NCI-H1092 treated with DMSO at 0.1 percent for 48 hours (cell line): ENCODE measurements at regions not wholly inside any gene's neighbourhood (a gene's known extent, or its start where the extent isn't known, plus 50 kb on each side); places are given as distances from the start of the nearest gene placed in this dataset.

ENCODE experiments used
- DNase-seq: peaks from one replicate; lab custom pipeline; 2025; lab: John Stamatoyannopoulos, UW

DNA sequence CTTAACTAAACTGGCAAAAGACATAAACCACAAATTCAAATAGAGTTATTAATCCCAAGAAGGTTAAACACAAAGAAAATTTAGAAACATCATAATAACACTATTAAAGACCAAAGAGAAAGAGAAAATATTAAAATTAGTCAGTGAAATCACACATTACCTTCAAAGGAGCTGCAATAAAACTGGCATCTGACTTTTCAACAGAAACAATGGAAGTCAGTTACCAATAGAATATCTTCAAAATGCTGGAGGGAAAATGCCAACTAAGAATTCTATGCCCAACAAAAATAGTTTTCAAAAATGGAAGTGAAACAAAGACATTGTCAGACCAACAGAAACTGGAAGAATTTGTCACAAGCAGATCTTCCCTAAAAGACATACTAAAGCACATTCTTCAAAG lies 68.7 kb upstream of the RNF7 start:
- DNase-seq: no peak

DNA sequence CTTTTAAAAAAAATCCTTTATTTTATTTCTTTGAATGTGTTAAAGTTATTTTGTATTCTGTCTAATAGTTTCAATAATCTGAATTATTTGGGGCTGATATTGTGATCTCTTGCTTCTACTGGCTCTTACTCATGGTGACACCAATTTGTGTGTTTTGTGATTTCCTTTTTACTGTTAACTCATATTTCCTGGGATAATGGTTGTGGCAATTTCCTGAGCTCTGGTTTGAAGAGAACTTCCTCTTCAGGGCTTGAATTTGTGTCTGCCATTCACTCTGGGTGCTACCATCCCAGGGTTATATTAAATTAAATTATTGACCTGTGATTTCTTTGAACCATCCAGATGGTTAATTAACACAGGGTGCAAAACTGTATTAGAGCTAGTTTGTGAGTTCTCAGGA lies 60.4 kb upstream of the RNF7 start:
- no peak for DNase-seq

DNA sequence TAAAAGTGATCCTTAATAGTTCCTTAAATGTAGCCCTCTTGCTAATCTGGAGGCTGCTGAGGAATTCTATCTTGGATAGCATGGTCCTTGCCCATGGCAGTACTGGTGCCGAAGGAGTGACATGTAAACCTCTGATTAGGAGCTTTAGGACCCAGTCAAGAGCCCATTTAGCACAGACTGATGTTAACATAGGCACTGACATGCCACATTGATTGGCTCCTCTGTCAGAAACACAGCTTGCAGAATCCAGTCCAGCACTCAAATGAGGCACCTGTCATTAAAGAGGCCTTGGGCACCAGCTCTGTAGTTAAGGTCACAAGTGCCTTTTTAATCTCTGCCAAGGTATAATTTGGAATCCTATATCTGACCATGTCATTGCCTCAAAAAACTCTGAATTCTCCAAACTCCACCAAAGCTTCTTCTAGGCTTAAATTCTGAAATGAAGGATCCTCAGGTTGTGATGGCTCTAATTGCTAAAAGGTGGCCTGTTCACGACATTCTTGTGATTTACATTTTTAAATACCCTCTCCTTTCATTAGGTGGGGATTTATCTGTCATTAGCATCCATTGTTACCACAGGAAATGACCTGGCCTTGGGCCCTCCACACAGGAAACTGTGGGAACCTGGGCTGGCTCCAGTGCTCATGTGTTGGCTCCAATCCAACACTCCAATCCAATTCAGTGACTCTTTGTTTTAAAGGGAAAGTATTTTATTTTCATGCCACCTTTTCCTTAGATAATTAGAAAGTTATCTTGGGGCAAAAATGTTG lies 57.3 kb upstream of the RNF7 start:
- DNase-seq: peak; percentile 94

DNA sequence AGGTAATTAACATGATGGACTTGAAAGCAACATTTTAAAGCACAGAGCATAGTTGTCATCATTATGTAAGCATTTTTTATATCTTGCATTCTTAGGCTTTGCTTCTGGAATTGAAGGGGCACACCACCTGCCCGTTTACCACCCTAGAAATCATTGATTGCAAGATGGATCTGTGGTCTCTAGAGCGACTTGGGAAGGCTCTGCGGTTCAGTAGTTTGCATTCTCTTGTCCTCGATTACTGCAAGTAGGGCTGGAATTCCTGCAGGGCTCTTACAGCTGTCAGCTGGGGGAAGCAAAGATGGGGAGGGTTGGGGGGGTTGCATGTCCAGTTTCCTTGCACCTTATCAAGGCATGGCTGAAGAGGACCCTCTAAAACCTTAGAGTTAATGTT lies 56.7 kb upstream of the RNF7 start:
- DNase-seq: peak; percentile 57

DNA sequence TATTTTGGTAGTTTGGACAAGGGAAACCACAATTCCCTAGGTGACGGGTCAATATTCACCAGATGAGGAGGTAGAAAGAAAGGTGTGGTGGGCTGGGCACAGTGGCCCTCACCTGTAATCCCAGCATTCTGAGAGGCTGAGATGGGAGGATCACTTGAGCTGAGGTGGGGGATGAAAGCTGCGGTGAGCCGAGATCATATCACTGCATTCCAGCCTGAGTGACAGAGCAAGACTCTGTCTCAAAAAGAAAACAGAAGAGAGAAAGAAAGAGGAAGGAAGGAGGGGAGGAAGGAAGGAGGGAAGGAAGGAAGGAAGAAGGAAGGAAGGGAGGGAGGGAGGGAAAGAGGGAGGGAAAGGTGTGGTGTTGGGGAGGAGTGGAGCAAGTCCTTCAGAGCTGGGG lies 56.1 kb upstream of the RNF7 start:
- DNase-seq: no peak

DNA sequence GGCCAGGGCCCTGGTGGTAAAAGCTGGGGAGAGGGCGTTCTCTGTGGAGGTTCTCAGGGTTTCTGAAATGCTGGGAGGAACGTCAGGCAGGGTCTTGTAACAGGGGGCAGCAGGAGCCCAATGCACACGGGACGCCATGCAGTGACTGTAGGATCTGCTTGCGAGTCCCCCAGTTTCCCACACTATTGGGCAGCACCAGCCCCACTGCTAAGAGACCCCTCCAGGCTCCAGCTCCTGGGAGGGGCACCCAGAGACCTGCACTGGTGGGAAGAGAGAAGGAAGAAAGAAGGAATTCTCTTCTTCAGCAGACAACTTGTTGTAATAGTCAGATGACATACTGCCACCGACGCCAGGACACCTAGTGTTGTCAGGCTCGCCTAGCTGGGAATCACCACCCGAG lies 55.2 kb upstream of the RNF7 start:
- DNase-seq: no peak

DNA sequence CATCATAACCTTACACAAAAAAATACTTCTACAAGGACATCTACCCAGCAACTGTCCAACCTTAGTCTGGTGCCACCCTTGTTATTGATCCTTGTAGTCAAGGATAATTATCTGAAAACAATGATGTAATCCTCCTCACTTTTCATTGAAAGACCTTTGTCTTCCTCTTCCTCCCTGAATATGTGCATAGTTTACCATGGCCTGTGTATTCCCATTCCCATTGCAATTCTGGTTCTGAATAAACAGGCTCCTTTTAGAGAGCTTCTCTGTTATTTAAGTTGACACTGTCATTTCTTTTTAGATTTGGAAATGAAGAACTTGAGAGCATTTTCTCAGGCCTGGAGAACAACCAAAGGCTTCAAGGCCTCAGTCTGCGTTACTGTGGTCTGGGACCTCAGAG lies 53.3 kb upstream of the RNF7 start:
- DNase-seq: no peak

DNA sequence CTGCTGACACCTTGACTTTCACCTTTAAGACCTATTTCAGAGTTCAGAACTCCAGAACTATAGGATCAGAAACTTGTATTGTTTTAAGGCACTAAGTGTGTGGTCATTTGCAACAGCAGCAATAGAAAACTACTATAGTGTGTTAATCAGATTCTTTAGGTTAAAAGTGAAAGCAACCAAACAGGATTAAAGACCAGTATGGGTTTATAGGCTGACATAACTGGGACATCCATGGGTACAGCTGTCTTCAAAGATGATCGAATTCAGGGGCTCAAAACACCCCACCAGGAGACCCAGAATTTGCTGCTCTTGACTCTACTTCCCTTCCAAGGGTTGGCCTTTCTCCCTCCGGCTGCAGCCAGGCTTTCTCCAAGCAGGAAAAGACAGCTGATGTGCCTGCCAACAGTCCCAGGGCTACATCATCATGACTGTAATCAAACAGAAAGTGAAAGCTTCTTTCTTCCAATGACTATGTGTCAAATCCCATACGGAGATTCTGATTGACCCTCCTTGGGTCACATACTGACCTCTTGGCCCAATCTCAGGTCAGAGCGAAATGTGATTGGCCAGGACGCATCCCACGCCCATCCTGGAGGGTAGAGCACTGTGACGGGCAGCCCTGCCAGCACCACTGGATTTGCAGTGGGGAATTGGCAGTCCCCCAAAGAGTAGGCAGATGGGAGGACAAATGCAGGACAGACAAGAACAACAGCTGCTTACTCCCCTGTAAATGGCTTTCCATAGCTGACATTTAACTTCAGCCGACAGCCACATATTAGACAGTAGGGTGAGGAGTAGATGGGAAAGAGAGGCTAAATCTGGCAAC lies 51.4 kb upstream of the RNF7 start:
- DNase-seq: peak; percentile 70
